ENCODE measurements at regions not wholly inside any gene's neighbourhood (a gene's known extent, or its start where the extent isn't known, plus 50 kb on each side); places are given as distances from the start of the nearest gene placed in this dataset.

- Mint-ChIP-seq H3K4me1 (peaks cover 0 to 10% (median 3%) of the 10 kb centered on the region in 3 donors), H3K27me3 (peaks cover 0 to 5% of the 10 kb centered on the region in 2 donors), H3K4me3 (no peak overlapping the region), H3K27ac (no peak overlapping the region), H3K9me3 (peaks cover 0 to 4% (median 0%) of the 10 kb centered on the region in 3 donors), H3K36me3 (no peaks in the 10 kb centered on the region)
- ChIA-PET POLR2A (no interaction called here), CTCF (no interaction called here)
- Histone ChIP-seq H3K36me3 (ENCODE audit: control insufficient read depth in 2 of 2, extremely low read depth in 1 of 2, insufficient read depth in 1 of 2, low read length in 1 of 2) (no peaks in the 10 kb centered on the region), H3K4me1 (ENCODE audit: control insufficient read depth in 1 of 2, extremely low read depth in 1 of 2, insufficient read depth in 2 of 2, low read length in 2 of 2) (peaks cover 0 to 6% of the 10 kb centered on the region in 2 experiments), H3K27ac (ENCODE audit: low read length) (no peak overlapping the region), H3K9me3 (no peaks in the 10 kb centered on the region), H3K4me3 (ENCODE audit: control insufficient read depth in 1 of 2, extremely low read depth in 1 of 2, low read length in 1 of 2) (no peak overlapping the region), H3K27me3 (replicated peaks in 1 of 2; ENCODE audit: control insufficient read depth in 2 of 2, extremely low read depth in 1 of 2, insufficient read depth in 2 of 2, low read length in 1 of 2) (no peaks in the 10 kb centered on the region)
- WGBS (ENCODE audit: insufficient coverage), result 54% methylated on average over 4 of the region's 9 CpGs
- ATAC-seq (replicated peaks in 1 of 4) (no peak), DNase-seq (no peak)
Observed at GRCh38 chr18:10279905-10280644, 174.4 kb upstream of the APCDD1 start.

GRCh38 chr18:10284540-10285282 lies 169.7 kb upstream of the APCDD1 start:
- CTCF ChIA-PET, result no interaction called here
- H3K27ac ChIP-seq (ENCODE audit: low read length), result no peak overlapping the region

GRCh38 chr18:10285283-10285640 lies 169.2 kb upstream of the APCDD1 start:
- H3K4me1 Mint-ChIP-seq, result peaks cover 0 to 3% (median 0%) of the 10 kb centered on the region in 3 donors
- H3K4me3 ChIP-seq (ENCODE audit: control insufficient read depth in 1 of 2, extremely low read depth in 1 of 2, low read length in 1 of 2), result no peak overlapping the region
- H3K4me1 ChIP-seq (ENCODE audit: control insufficient read depth in 1 of 2, extremely low read depth in 1 of 2, insufficient read depth in 2 of 2, low read length in 2 of 2), result peaks cover 0 to 1% of the 10 kb centered on the region in 2 experiments
- ChIA-PET POLR2A (no interaction called here), CTCF (no interaction called here)
- H3K27me3 Mint-ChIP-seq, result no peaks in the 10 kb centered on the region
- H3K27ac Mint-ChIP-seq, result no peak overlapping the region
- H3K4me3 Mint-ChIP-seq, result no peak overlapping the region
- H3K27me3 ChIP-seq (replicated peaks in 1 of 2; ENCODE audit: control insufficient read depth in 2 of 2, extremely low read depth in 1 of 2, insufficient read depth in 2 of 2, low read length in 1 of 2), result no peaks in the 10 kb centered on the region
- H3K36me3 Mint-ChIP-seq, result no peaks in the 10 kb centered on the region
- H3K36me3 ChIP-seq (ENCODE audit: control insufficient read depth in 2 of 2, extremely low read depth in 1 of 2, insufficient read depth in 1 of 2, low read length in 1 of 2), result no peaks in the 10 kb centered on the region
- H3K9me3 Mint-ChIP-seq, result peaks cover 3 to 7% (median 5%) of the 10 kb centered on the region in 3 donors
- no CpG with 5 or more reads among the region's 3 CpGs for WGBS (ENCODE audit: insufficient coverage)
- DNase-seq (no peak), ATAC-seq (replicated peaks in 1 of 4) (no peak)
- H3K27ac ChIP-seq (ENCODE audit: low read length), result no peak overlapping the region
- no peaks in the 10 kb centered on the region for H3K9me3 ChIP-seq

More at GRCh38 chr18:10284540-10285282, 169.7 kb upstream of the APCDD1 start:
- peaks cover 3 to 4% (median 3%) of the 10 kb centered on the region in 3 donors for H3K4me1 Mint-ChIP-seq
- WGBS (ENCODE audit: insufficient coverage), result 89% methylated on average over 6 of the region's 13 CpGs
- H3K9me3 ChIP-seq, result no peaks in the 10 kb centered on the region
- H3K4me3 Mint-ChIP-seq, result no peak overlapping the region
- no peaks in the 10 kb centered on the region for H3K27me3 ChIP-seq (replicated peaks in 1 of 2; ENCODE audit: control insufficient read depth in 2 of 2, extremely low read depth in 1 of 2, insufficient read depth in 2 of 2, low read length in 1 of 2)
- no peaks in the 10 kb centered on the region for H3K27me3 Mint-ChIP-seq
- peaks cover 3 to 7% (median 5%) of the 10 kb centered on the region in 3 donors for H3K9me3 Mint-ChIP-seq
- H3K36me3 Mint-ChIP-seq, result no peaks in the 10 kb centered on the region
- no peak overlapping the region for H3K4me3 ChIP-seq (ENCODE audit: control insufficient read depth in 1 of 2, extremely low read depth in 1 of 2, low read length in 1 of 2)
- H3K4me1 ChIP-seq (ENCODE audit: control insufficient read depth in 1 of 2, extremely low read depth in 1 of 2, insufficient read depth in 2 of 2, low read length in 2 of 2), result peaks cover 0 to 2% of the 10 kb centered on the region in 2 experiments
- H3K27ac Mint-ChIP-seq, result no peak overlapping the region
- DNase-seq (no peak), ATAC-seq (replicated peaks in 1 of 4) (no peak)
- POLR2A ChIA-PET, result no interaction called here
- H3K36me3 ChIP-seq (ENCODE audit: control insufficient read depth in 2 of 2, extremely low read depth in 1 of 2, insufficient read depth in 1 of 2, low read length in 1 of 2), result no peaks in the 10 kb centered on the region

GRCh38 chr18:10286580-10287150 lies 167.8 kb upstream of the APCDD1 start:
- CTCF ChIA-PET, result no interaction called here
- Mint-ChIP-seq H3K9me3 (peaks cover 3 to 7% (median 5%) of the 10 kb centered on the region in 3 donors), H3K27me3 (no peaks in the 10 kb centered on the region), H3K4me3 (no peak overlapping the region), H3K4me1 (peaks cover 0 to 3% (median 0%) of the 10 kb centered on the region in 3 donors), H3K27ac (no peak overlapping the region), H3K36me3 (no peaks in the 10 kb centered on the region)
- DNase-seq (no peak), ATAC-seq (replicated peaks in 1 of 4) (no peak)
- H3K4me1 ChIP-seq (ENCODE audit: control insufficient read depth in 1 of 2, extremely low read depth in 1 of 2, insufficient read depth in 2 of 2, low read length in 2 of 2), result no peaks in the 10 kb centered on the region
- no peak overlapping the region for H3K4me3 ChIP-seq (ENCODE audit: control insufficient read depth in 1 of 2, extremely low read depth in 1 of 2, low read length in 1 of 2)
- H3K27me3 ChIP-seq (replicated peaks in 1 of 2; ENCODE audit: control insufficient read depth in 2 of 2, extremely low read depth in 1 of 2, insufficient read depth in 2 of 2, low read length in 1 of 2), result no peaks in the 10 kb centered on the region
- H3K9me3 ChIP-seq, result no peaks in the 10 kb centered on the region
- POLR2A ChIA-PET, result no interaction called here
- 69% methylated on average over 8 of the region's 8 CpGs for WGBS (ENCODE audit: insufficient coverage)
- no peaks in the 10 kb centered on the region for H3K36me3 ChIP-seq (ENCODE audit: control insufficient read depth in 2 of 2, extremely low read depth in 1 of 2, insufficient read depth in 1 of 2, low read length in 1 of 2)
- H3K27ac ChIP-seq (ENCODE audit: low read length), result no peak overlapping the region

- Histone ChIP-seq H3K9me3 (no peaks in the 10 kb centered on the region), H3K4me1 (ENCODE audit: control insufficient read depth in 1 of 2, extremely low read depth in 1 of 2, insufficient read depth in 2 of 2, low read length in 2 of 2) (no peaks in the 10 kb centered on the region), H3K27ac (ENCODE audit: low read length) (no peak overlapping the region), H3K4me3 (ENCODE audit: control insufficient read depth in 1 of 2, extremely low read depth in 1 of 2, low read length in 1 of 2) (no peak overlapping the region), H3K36me3 (ENCODE audit: control insufficient read depth in 2 of 2, extremely low read depth in 1 of 2, insufficient read depth in 1 of 2, low read length in 1 of 2) (no peaks in the 10 kb centered on the region), H3K27me3 (replicated peaks in 1 of 2; ENCODE audit: control insufficient read depth in 2 of 2, extremely low read depth in 1 of 2, insufficient read depth in 2 of 2, low read length in 1 of 2) (no peaks in the 10 kb centered on the region)
- ATAC-seq (replicated peaks in 1 of 4) (no peak), DNase-seq (no peak)
- Mint-ChIP-seq H3K27ac (no peak overlapping the region), H3K4me1 (peaks cover 0 to 3% (median 0%) of the 10 kb centered on the region in 3 donors), H3K36me3 (no peaks in the 10 kb centered on the region), H3K9me3 (peaks cover 3 to 7% (median 5%) of the 10 kb centered on the region in 3 donors), H3K4me3 (no peak overlapping the region), H3K27me3 (no peaks in the 10 kb centered on the region)
- CTCF ChIA-PET, result no interaction called here
- POLR2A ChIA-PET, result no interaction called here
- WGBS (ENCODE audit: insufficient coverage), result 82% methylated on average over 2 of the region's 4 CpGs
Observed at GRCh38 chr18:10289251-10289650, 165.2 kb upstream of the APCDD1 start.

GRCh38 chr18:10289951-10290637 lies 164.3 kb upstream of the APCDD1 start:
- Mint-ChIP-seq H3K4me1 (peaks cover 0 to 3% (median 0%) of the 10 kb centered on the region in 3 donors), H3K27ac (no peak overlapping the region), H3K9me3 (peaks cover 3 to 7% (median 5%) of the 10 kb centered on the region in 3 donors), H3K36me3 (no peaks in the 10 kb centered on the region), H3K4me3 (no peak overlapping the region), H3K27me3 (no peaks in the 10 kb centered on the region)
- DNase-seq, result no peak
- Histone ChIP-seq H3K27me3 (replicated peaks in 1 of 2; ENCODE audit: control insufficient read depth in 2 of 2, extremely low read depth in 1 of 2, insufficient read depth in 2 of 2, low read length in 1 of 2) (no peaks in the 10 kb centered on the region), H3K9me3 (no peaks in the 10 kb centered on the region), H3K36me3 (ENCODE audit: control insufficient read depth in 2 of 2, extremely low read depth in 1 of 2, insufficient read depth in 1 of 2, low read length in 1 of 2) (no peaks in the 10 kb centered on the region), H3K4me1 (ENCODE audit: control insufficient read depth in 1 of 2, extremely low read depth in 1 of 2, insufficient read depth in 2 of 2, low read length in 2 of 2) (no peaks in the 10 kb centered on the region), H3K27ac (ENCODE audit: low read length) (no peak overlapping the region), H3K4me3 (ENCODE audit: control insufficient read depth in 1 of 2, extremely low read depth in 1 of 2, low read length in 1 of 2) (no peak overlapping the region)
- ATAC-seq (replicated peaks in 1 of 4), result no peak
- POLR2A ChIA-PET, result no interaction called here
- CTCF ChIA-PET, result no interaction called here
- WGBS (ENCODE audit: insufficient coverage), result 61% methylated on average over 5 of the region's 7 CpGs

Data from T-cell (primary cell).